K562 (cell line): ENCODE measurements at regions not wholly inside any gene's neighbourhood (a gene's known extent, or its start where the extent isn't known, plus 50 kb on each side); places are given as distances from the start of the nearest gene placed in this dataset.

Experiments
- CHD1 ChIP-seq: fragments of 200-600 bp; sonication (generic); IDR thresholded peaks from one replicate; pipeline ENCODE4 v1.6.1; 2012; ENCODE audit warnings: mild to moderate bottlenecking, moderate library complexity, low read length, inconsistent platforms
- DPF2 ChIP-seq: fragments of 450-650 bp; IDR thresholded peaks from 2 replicates; pipeline ENCODE4 v1.6.1; 2016
- IFI16 ChIP-seq: fragments of 250-450 bp; sonication (Bioruptor Pico); IDR thresholded peaks from 2 replicates; pipeline ENCODE4 v2.1.2; 2022; ENCODE audit warnings: mild to moderate bottlenecking, inconsistent platforms
- KAT8 ChIP-seq: fragments of 450-650 bp; IDR thresholded peaks from 2 replicates; pipeline ENCODE4 v1.6.1; 2016; ENCODE audit warnings: low read depth, mild to moderate bottlenecking
- MED1 ChIP-seq: sonication (generic); formaldehyde crosslinking; IDR thresholded peaks from 2 replicates; pipeline ENCODE4 v1.8.1; 2023; ENCODE audit warnings: missing genetic modification reagents, borderline replicate concordance
- NCOR1 ChIP-seq: fragments of 450-650 bp; IDR thresholded peaks from 2 replicates; pipeline ENCODE4 v1.6.1; 2016; ENCODE audit warnings: mild to moderate bottlenecking, moderate library complexity
- NFIC ChIP-seq: fragments of 450-650 bp; IDR thresholded peaks from 2 replicates; pipeline ENCODE4 v1.6.1; 2017; ENCODE audit warnings: mild to moderate bottlenecking, inconsistent platforms
- SRF ChIP-seq, 2 experiments: fragments of 250-450, 450-650 bp in 1 of 2; sonication (Bioruptor Pico) in 1 of 2; sonication (generic) in 1 of 2; formaldehyde crosslinking; IDR thresholded peaks; 2 replicates each; pipeline versions ENCODE4 v1.5.0 to v1.5.1; 2020 to 2022; ENCODE audit warnings: mild to moderate bottlenecking in 1 of 2, missing genetic modification reagents in 1 of 2
- ZBTB17 ChIP-seq: fragments of 450-650 bp; formaldehyde crosslinking; IDR thresholded peaks from 2 replicates; pipeline ENCODE4 v1.4.0; 2020; ENCODE audit warnings: mild to moderate bottlenecking
- ZNF780A ChIP-seq: fragments of 250-450 bp; sonication (Bioruptor Pico); IDR thresholded peaks from 2 replicates; pipeline ENCODE4 v1.5.0; 2021; ENCODE audit warnings: mild to moderate bottlenecking
- ZSCAN29 ChIP-seq: fragments of 450-650 bp; IDR thresholded peaks from 2 replicates; pipeline ENCODE4 v1.6.1; 2017
- TF ChIP-seq, protein P1 (sequence below): sonication (generic); formaldehyde crosslinking; IDR thresholded peaks from 2 replicates; pipeline ENCODE4 v1.8.1; 2023; ENCODE audit warnings: mild to moderate bottlenecking, missing genetic modification reagents
- TF ChIP-seq, protein P2 (sequence below), 2 experiments: fragments of 450-650 bp in 1 of 2; sonication (generic) in 1 of 2; formaldehyde crosslinking in 1 of 2; IDR thresholded peaks; 2 replicates each; pipeline versions ENCODE4 v1.7.1 to v1.9.0; 2016 to 2022; ENCODE audit warnings: inconsistent platforms in 1 of 2, mild to moderate bottlenecking in 1 of 2, missing genetic modification reagents in 1 of 2
- TF ChIP-seq, protein P3 (sequence below): fragments of 450-650 bp; IDR thresholded peaks from 2 replicates; pipeline ENCODE4 v1.6.1; 2016; ENCODE audit warnings: mild to moderate bottlenecking

DNA sequence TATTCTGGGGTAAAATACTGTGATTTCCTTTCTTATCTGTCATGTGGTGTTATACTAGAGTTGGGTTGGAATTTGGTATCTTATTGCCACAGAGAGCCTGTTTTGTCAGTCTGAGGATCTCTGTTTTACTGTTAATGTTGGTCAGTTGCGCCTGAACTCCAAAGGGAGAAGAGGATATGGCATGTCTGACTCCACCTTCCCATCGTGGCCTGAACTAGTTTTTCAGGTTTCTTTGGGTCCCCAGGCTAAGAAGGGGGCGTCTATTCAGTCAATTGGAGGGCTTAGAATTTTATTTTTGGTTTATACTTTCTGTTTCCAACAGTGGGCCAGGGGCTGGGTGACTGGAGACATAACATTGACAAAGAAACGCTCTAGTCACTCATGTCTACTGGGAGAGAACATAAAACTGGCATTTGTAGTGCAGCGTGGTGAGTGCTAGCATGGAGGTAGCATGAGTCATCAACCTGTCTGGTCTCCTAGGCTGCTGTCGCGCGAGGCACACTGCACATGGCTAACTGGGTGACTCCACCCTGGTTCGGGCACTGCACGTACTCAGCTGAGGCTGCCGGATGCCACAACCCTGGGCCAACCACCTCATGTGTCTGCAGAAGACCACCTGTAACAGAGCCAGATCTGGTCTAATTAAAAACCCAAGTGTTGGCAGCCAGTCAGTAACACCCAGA, 120.1 kb upstream of the OR9Q1 start (continued):
- TF ChIP-seq, protein P1, sequence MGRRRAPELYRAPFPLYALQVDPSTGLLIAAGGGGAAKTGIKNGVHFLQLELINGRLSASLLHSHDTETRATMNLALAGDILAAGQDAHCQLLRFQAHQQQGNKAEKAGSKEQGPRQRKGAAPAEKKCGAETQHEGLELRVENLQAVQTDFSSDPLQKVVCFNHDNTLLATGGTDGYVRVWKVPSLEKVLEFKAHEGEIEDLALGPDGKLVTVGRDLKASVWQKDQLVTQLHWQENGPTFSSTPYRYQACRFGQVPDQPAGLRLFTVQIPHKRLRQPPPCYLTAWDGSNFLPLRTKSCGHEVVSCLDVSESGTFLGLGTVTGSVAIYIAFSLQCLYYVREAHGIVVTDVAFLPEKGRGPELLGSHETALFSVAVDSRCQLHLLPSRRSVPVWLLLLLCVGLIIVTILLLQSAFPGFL (CRISPR knock-in tag) = no peak
- TF ChIP-seq IFI16 (CRISPR knock-in tag) = no peak
- TF ChIP-seq, protein P2, sequence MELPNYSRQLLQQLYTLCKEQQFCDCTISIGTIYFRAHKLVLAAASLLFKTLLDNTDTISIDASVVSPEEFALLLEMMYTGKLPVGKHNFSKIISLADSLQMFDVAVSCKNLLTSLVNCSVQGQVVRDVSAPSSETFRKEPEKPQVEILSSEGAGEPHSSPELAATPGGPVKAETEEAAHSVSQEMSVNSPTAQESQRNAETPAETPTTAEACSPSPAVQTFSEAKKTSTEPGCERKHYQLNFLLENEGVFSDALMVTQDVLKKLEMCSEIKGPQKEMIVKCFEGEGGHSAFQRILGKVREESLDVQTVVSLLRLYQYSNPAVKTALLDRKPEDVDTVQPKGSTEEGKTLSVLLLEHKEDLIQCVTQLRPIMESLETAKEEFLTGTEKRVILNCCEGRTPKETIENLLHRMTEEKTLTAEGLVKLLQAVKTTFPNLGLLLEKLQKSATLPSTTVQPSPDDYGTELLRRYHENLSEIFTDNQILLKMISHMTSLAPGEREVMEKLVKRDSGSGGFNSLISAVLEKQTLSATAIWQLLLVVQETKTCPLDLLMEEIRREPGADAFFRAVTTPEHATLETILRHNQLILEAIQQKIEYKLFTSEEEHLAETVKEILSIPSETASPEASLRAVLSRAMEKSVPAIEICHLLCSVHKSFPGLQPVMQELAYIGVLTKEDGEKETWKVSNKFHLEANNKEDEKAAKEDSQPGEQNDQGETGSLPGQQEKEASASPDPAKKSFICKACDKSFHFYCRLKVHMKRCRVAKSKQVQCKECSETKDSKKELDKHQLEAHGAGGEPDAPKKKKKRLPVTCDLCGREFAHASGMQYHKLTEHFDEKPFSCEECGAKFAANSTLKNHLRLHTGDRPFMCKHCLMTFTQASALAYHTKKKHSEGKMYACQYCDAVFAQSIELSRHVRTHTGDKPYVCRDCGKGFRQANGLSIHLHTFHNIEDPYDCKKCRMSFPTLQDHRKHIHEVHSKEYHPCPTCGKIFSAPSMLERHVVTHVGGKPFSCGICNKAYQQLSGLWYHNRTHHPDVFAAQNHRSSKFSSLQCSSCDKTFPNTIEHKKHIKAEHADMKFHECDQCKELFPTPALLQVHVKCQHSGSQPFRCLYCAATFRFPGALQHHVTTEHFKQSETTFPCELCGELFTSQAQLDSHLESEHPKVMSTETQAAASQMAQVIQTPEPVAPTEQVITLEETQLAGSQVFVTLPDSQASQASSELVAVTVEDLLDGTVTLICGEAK (IDR thresholded peaks at IDR 0.05) = no peak
- TF ChIP-seq, protein P2 (CRISPR knock-in tag; IDR thresholded peaks at IDR 0.05) = no peak
- TF ChIP-seq DPF2 = peak; percentile 34; the same call in 1 of the 2 replicates
- TF ChIP-seq SRF (CRISPR knock-in tag; IDR thresholded peaks at IDR 0.05) = no peak
- 0 out of 2 replicates have a peak, but pooled peaks have one; percentile 36 for TF ChIP-seq ZBTB17 (CRISPR knock-in tag)
- TF ChIP-seq, protein P3, sequence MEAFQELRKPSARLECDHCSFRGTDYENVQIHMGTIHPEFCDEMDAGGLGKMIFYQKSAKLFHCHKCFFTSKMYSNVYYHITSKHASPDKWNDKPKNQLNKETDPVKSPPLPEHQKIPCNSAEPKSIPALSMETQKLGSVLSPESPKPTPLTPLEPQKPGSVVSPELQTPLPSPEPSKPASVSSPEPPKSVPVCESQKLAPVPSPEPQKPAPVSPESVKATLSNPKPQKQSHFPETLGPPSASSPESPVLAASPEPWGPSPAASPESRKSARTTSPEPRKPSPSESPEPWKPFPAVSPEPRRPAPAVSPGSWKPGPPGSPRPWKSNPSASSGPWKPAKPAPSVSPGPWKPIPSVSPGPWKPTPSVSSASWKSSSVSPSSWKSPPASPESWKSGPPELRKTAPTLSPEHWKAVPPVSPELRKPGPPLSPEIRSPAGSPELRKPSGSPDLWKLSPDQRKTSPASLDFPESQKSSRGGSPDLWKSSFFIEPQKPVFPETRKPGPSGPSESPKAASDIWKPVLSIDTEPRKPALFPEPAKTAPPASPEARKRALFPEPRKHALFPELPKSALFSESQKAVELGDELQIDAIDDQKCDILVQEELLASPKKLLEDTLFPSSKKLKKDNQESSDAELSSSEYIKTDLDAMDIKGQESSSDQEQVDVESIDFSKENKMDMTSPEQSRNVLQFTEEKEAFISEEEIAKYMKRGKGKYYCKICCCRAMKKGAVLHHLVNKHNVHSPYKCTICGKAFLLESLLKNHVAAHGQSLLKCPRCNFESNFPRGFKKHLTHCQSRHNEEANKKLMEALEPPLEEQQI = no peak
- TF ChIP-seq NCOR1 = no peak
- TF ChIP-seq NFIC = no peak
- TF ChIP-seq MED1 = no peak
- TF ChIP-seq ZNF780A = no peak
- TF ChIP-seq ZSCAN29 = no peak
- no peak for TF ChIP-seq KAT8
- TF ChIP-seq CHD1 = no peak
